DND-41 (cell line): ENCODE measurements at regions not wholly inside any gene's neighbourhood (a gene's known extent, or its start where the extent isn't known, plus 50 kb on each side); places are given as distances from the start of the nearest gene placed in this dataset.

Experiments used
- CTCF ChIP-seq: IDR thresholded peaks from 2 replicates; pipeline ENCODE4 v1.5.1; 2012; ENCODE audit warnings: borderline replicate concordance, low read length, moderate library complexity, mild to moderate bottlenecking; ENCODE audit not compliant: poor library complexity, severe bottlenecking; ENCODE audit errors: extremely low read depth
- EZH2 ChIP-seq: IDR thresholded peaks from 3 replicates; pipeline ENCODE4 v1.6.1; 2012; ENCODE audit warnings: borderline replicate concordance, low read depth, mild to moderate bottlenecking, moderate library complexity, low read length, inconsistent platforms; ENCODE audit not compliant: severe bottlenecking

GRCh38 chr2:198312596-198313483 lies 508.4 kb downstream of the PLCL1 start:
- no peak for TF ChIP-seq EZH2
- TF ChIP-seq CTCF, result no peak
